ENCODE measurements at regions not wholly inside any gene's neighbourhood (a gene's known extent, or its start where the extent isn't known, plus 50 kb on each side); places are given as distances from the start of the nearest gene placed in this dataset.

DNA sequence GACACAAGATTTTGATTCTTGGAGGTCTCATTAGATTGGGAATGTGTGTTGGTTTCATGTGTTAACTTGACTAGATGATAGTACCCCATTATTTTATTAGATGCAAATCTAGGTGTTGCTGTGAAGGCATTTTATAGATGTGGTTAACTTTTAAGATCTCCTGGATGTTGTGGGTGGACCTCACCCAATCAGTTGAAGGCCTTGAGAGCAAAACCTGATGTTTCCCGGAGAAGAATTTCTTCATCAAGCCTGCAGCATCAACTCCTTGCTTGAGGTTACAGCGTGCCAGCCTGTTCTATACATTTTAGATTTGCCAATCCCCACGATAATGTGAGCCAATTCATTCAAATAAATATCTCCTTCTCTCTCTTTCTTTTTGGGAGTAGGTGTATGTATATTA is 66.8 kb upstream of the EXOC2 start:
- no peaks in the 10 kb centered on the region for H3K4me1 ChIP-seq (ENCODE audit: control insufficient read depth, extremely low read depth, insufficient read depth, low read length)
- H3K27me3 ChIP-seq (ENCODE audit: control insufficient read depth, insufficient read depth, low read length) = no peaks in the 10 kb centered on the region
- no peak overlapping the region for H3K27ac ChIP-seq (ENCODE audit: insufficient read depth, low read length)
- no peak overlapping the region for H3K9ac ChIP-seq (ENCODE audit: insufficient read depth, low read length)
- no peak for TF ChIP-seq EZH2 (IDR thresholded peaks at IDR 0.05; ENCODE audit: low read length, missing control alignments)
- TF ChIP-seq, protein P1, sequence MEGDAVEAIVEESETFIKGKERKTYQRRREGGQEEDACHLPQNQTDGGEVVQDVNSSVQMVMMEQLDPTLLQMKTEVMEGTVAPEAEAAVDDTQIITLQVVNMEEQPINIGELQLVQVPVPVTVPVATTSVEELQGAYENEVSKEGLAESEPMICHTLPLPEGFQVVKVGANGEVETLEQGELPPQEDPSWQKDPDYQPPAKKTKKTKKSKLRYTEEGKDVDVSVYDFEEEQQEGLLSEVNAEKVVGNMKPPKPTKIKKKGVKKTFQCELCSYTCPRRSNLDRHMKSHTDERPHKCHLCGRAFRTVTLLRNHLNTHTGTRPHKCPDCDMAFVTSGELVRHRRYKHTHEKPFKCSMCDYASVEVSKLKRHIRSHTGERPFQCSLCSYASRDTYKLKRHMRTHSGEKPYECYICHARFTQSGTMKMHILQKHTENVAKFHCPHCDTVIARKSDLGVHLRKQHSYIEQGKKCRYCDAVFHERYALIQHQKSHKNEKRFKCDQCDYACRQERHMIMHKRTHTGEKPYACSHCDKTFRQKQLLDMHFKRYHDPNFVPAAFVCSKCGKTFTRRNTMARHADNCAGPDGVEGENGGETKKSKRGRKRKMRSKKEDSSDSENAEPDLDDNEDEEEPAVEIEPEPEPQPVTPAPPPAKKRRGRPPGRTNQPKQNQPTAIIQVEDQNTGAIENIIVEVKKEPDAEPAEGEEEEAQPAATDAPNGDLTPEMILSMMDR (conservative IDR thresholded peaks at IDR 0.05 in 1 of 2, IDR thresholded peaks at IDR 0.05 in 1 of 2; ENCODE audit: low read depth in 1 of 2, low read length in 2 of 2) = no peak
- no peaks in the 10 kb centered on the region for H3K36me3 ChIP-seq (ENCODE audit: control insufficient read depth, insufficient read depth, low read length)
- H3K9me3 ChIP-seq (ENCODE audit: control insufficient read depth, insufficient read depth, low read depth, low read length) = no peaks in the 10 kb centered on the region
- H4K20me1 ChIP-seq (ENCODE audit: control insufficient read depth, extremely low read depth, insufficient read depth, low read length) = no peaks in the 10 kb centered on the region
- H2AFZ ChIP-seq (ENCODE audit: low read length) = no peak overlapping the region
- no peak overlapping the region for H3K4me2 ChIP-seq (ENCODE audit: extremely low read depth, insufficient read depth, low read length)
- no peaks in the 10 kb centered on the region for H3K79me2 ChIP-seq (ENCODE audit: control insufficient read depth, insufficient read depth, low read length)
- no peak overlapping the region for H3K4me3 ChIP-seq (replicated peaks in 1 of 4; ENCODE audit: control extremely low read depth in 1 of 4, insufficient read depth in 1 of 4, low read depth in 3 of 4, low read length in 4 of 4)
- no peak for DNase-seq (ENCODE audit: low read depth in 2 of 2)

DNA sequence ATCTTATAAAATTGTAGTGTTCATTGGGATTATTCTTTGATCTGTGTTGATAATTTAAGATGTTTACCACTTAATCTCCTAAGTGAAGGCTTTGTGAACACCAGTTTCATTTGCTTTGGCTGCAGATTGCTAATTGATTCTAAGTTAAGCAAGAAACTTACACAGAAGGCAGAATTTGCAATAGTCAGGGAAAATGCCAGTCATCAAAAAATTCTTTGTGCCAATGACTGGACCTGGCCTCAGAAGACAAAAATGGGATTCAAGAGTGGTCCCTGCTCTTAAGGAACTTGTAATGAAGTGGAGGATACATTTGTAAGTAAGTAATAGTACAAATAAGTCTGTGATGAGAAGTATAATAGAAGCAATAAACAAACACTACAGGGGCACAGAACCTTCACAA is 63.3 kb upstream of the EXOC2 start:
- Histone ChIP-seq H3K9ac (ENCODE audit: insufficient read depth, low read length) (no peak overlapping the region), H4K20me1 (ENCODE audit: control insufficient read depth, extremely low read depth, insufficient read depth, low read length) (no peaks in the 10 kb centered on the region), H3K4me3 (replicated peaks in 1 of 4; ENCODE audit: control extremely low read depth in 1 of 4, insufficient read depth in 1 of 4, low read depth in 3 of 4, low read length in 4 of 4) (no peak overlapping the region), H3K4me2 (ENCODE audit: extremely low read depth, insufficient read depth, low read length) (no peak overlapping the region), H3K9me3 (ENCODE audit: control insufficient read depth, insufficient read depth, low read depth, low read length) (no peaks in the 10 kb centered on the region), H2AFZ (ENCODE audit: low read length) (no peak overlapping the region), H3K27me3 (ENCODE audit: control insufficient read depth, insufficient read depth, low read length) (no peaks in the 10 kb centered on the region), H3K4me1 (ENCODE audit: control insufficient read depth, extremely low read depth, insufficient read depth, low read length) (no peaks in the 10 kb centered on the region), H3K79me2 (ENCODE audit: control insufficient read depth, insufficient read depth, low read length) (no peaks in the 10 kb centered on the region), H3K27ac (ENCODE audit: insufficient read depth, low read length) (no peak overlapping the region), H3K36me3 (ENCODE audit: control insufficient read depth, insufficient read depth, low read length) (no peaks in the 10 kb centered on the region)
- no peak for TF ChIP-seq EZH2 (IDR thresholded peaks at IDR 0.05; ENCODE audit: low read length, missing control alignments)
- TF ChIP-seq, protein P1 (conservative IDR thresholded peaks at IDR 0.05 in 1 of 2, IDR thresholded peaks at IDR 0.05 in 1 of 2; ENCODE audit: low read depth in 1 of 2, low read length in 2 of 2) = no peak
- no peak for DNase-seq (ENCODE audit: low read depth in 2 of 2)

DNA sequence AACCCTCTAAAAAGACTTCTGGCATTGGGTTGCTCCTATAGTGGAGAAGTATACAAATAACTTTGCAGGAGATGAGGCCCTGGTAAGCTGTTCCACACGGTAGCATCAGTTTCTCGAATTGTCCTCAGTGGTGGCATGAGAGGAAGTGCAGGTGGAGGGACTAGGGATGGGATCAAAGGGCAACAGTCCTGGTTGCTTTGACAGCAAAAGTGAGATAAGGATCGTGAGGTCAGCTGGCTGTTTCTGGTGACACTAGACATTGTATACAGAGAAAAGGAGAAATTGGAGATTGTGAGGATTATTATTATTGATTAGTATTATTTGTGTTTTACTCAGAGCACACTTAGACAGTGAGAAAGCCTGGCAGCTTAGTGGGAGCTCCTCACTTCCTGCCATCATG is 61.3 kb upstream of the EXOC2 start:
- Histone ChIP-seq H3K4me1 (ENCODE audit: control insufficient read depth, extremely low read depth, insufficient read depth, low read length) (no peaks in the 10 kb centered on the region), H3K27me3 (ENCODE audit: control insufficient read depth, insufficient read depth, low read length) (no peaks in the 10 kb centered on the region), H4K20me1 (ENCODE audit: control insufficient read depth, extremely low read depth, insufficient read depth, low read length) (no peaks in the 10 kb centered on the region), H3K36me3 (ENCODE audit: control insufficient read depth, insufficient read depth, low read length) (no peaks in the 10 kb centered on the region), H3K27ac (ENCODE audit: insufficient read depth, low read length) (no peak overlapping the region), H3K9me3 (ENCODE audit: control insufficient read depth, insufficient read depth, low read depth, low read length) (no peaks in the 10 kb centered on the region), H2AFZ (ENCODE audit: low read length) (no peak overlapping the region), H3K4me2 (ENCODE audit: extremely low read depth, insufficient read depth, low read length) (no peak overlapping the region), H3K79me2 (ENCODE audit: control insufficient read depth, insufficient read depth, low read length) (no peaks in the 10 kb centered on the region), H3K9ac (ENCODE audit: insufficient read depth, low read length) (no peak overlapping the region), H3K4me3 (replicated peaks in 1 of 4; ENCODE audit: control extremely low read depth in 1 of 4, insufficient read depth in 1 of 4, low read depth in 3 of 4, low read length in 4 of 4) (no peak overlapping the region)
- DNase-seq (ENCODE audit: low read depth in 2 of 2) = no peak
- TF ChIP-seq, protein P1 (conservative IDR thresholded peaks at IDR 0.05 in 1 of 2, IDR thresholded peaks at IDR 0.05 in 1 of 2; ENCODE audit: low read depth in 1 of 2, low read length in 2 of 2) = no peak
- no peak for TF ChIP-seq EZH2 (IDR thresholded peaks at IDR 0.05; ENCODE audit: low read length, missing control alignments)
